ENCODE measurements at regions not wholly inside any gene's neighbourhood (a gene's known extent, or its start where the extent isn't known, plus 50 kb on each side); places are given as distances from the start of the nearest gene placed in this dataset.

GRCh38 chr1:98054786-98055185, 134.0 kb upstream of the DPYD start:
- no peak for DNase-seq

- DNase-seq: no peak
Observed at GRCh38 chr1:98054367-98054701, 133.5 kb upstream of the DPYD start.

GRCh38 chr1:98053471-98054366, 132.9 kb upstream of the DPYD start:
- DNase-seq: no peak

GRCh38 chr1:98051065-98051675, 130.3 kb upstream of the DPYD start:
- DNase-seq: no peak

GRCh38 chr1:98049370-98050135, 128.7 kb upstream of the DPYD start:
- no peak for DNase-seq

GRCh38 chr1:98048751-98049325, 128.0 kb upstream of the DPYD start:
- no peak for DNase-seq

GRCh38 chr1:98048244-98048643, 127.4 kb upstream of the DPYD start:
- DNase-seq: no peak

GRCh38 chr1:98047171-98047570, 126.3 kb upstream of the DPYD start:
- no peak for DNase-seq

- DNase-seq: no peak
Observed at GRCh38 chr1:98045767-98046641, 125.2 kb upstream of the DPYD start.

GRCh38 chr1:98045211-98045766, 124.5 kb upstream of the DPYD start:
- DNase-seq: no peak

- DNase-seq: no peak
Observed at GRCh38 chr1:98044766-98045165, 123.9 kb upstream of the DPYD start.

GRCh38 chr1:98044071-98044697, 123.3 kb upstream of the DPYD start:
- no peak for DNase-seq

- no peak for DNase-seq
Observed at GRCh38 chr1:98035602-98036002, 114.8 kb upstream of the DPYD start.

- no peak for DNase-seq
Observed at GRCh38 chr1:98034505-98034904, 113.7 kb upstream of the DPYD start.

- no peak for DNase-seq
Observed at GRCh38 chr1:98032958-98033357, 112.1 kb upstream of the DPYD start.

GRCh38 chr1:98030976-98031375, 110.1 kb upstream of the DPYD start:
- DNase-seq: no peak

GRCh38 chr1:98030483-98030882, 109.6 kb upstream of the DPYD start:
- DNase-seq: no peak

GRCh38 chr1:98028800-98029199, 108.0 kb upstream of the DPYD start:
- no peak for DNase-seq

- no peak for DNase-seq
Observed at GRCh38 chr1:98027103-98027705, 106.4 kb upstream of the DPYD start.

- DNase-seq: no peak
Observed at GRCh38 chr1:98025858-98026257, 105.0 kb upstream of the DPYD start.

GRCh38 chr1:98021126-98021525, 100.3 kb upstream of the DPYD start:
- no peak for DNase-seq

All from NCI-H1417 treated with DMSO at 0.1 percent for 48 hours (cell line).